Tibial nerve (tissue), 4 donors: ENCODE measurements at regions not wholly inside any gene's neighbourhood (a gene's known extent, or its start where the extent isn't known, plus 50 kb on each side); places are given as distances from the start of the nearest gene placed in this dataset.

ENCODE experiments used
- DNase-seq, 2 donors: peaks; one replicate each; pipeline ENCODE4 v3.0.0-alpha.2; 2019; ENCODE audit warnings: low spot score in 2 of 2
- H3K27ac ChIP-seq, 4 donors: fragments of 200-600 bp; sonication (generic) in 3 of 4; one replicate each; pipeline ENCODE4 v1.5.1; 2017 to 2019; ENCODE audit warnings: mild to moderate bottlenecking in 1 of 4
- H3K27me3 ChIP-seq, 2 donors: fragments of 200-600 bp; sonication (generic) in 1 of 2; one replicate each; pipeline versions ENCODE4 v1.5.1 to v1.6.0; 2017 to 2019
- H3K36me3 ChIP-seq, 3 donors: fragments of 200-600 bp; sonication (generic); one replicate each; pipeline ENCODE4 v1.5.1; 2018 to 2019
- H3K4me1 ChIP-seq, 4 donors: fragments of 200-600 bp; sonication (generic) in 3 of 4; one replicate each; pipeline ENCODE4 v1.5.1; 2017 to 2019
- H3K4me3 ChIP-seq, 4 donors: fragments of 200-600 bp; sonication (generic) in 3 of 4; one replicate each; pipeline ENCODE4 v1.5.1; 2017 to 2019; ENCODE audit warnings: mild to moderate bottlenecking in 1 of 4, moderate library complexity in 1 of 4
- H3K9me3 ChIP-seq, 4 donors: fragments of 200-600 bp; sonication (generic) in 3 of 4; one replicate each; pipeline ENCODE4 v1.5.1; 2017 to 2019
- CTCF ChIP-seq, 5 experiments: fragments of 200-600 bp in 3 of 5; fragments of 450-650 bp in 2 of 5; sonication (generic) in 3 of 5; IDR thresholded peaks; one replicate each; pipeline ENCODE4 v1.5.1; 2016 to 2019; ENCODE audit warnings: antibody characterized with exemption in 5 of 5, mild to moderate bottlenecking in 3 of 5, moderate library complexity in 2 of 5
- EP300 ChIP-seq, 2 donors: sonication (generic); formaldehyde crosslinking; IDR thresholded peaks; one replicate each; pipeline ENCODE4 v1.6.1; 2017; ENCODE audit warnings: antibody characterized with exemption in 2 of 2, mild to moderate bottlenecking in 1 of 2
- POLR2A ChIP-seq, 2 donors: fragments of 450-650 bp; IDR thresholded peaks; one replicate each; pipeline ENCODE4 v1.6.1; 2017; ENCODE audit warnings: antibody characterized with exemption in 2 of 2, mild to moderate bottlenecking in 2 of 2, moderate library complexity in 2 of 2
- WGBS, 2 donors: methylation state at CpG; one replicate each; pipeline ENCODE4 v1.1.5; 2018; 5-methylcytosine and 5-hydroxymethylcytosine counted together

GRCh38 chr12:102735104-102735503 is 181.9 kb downstream of the PAH start:
- H3K4me3 ChIP-seq = no peak overlapping the region

DNA sequence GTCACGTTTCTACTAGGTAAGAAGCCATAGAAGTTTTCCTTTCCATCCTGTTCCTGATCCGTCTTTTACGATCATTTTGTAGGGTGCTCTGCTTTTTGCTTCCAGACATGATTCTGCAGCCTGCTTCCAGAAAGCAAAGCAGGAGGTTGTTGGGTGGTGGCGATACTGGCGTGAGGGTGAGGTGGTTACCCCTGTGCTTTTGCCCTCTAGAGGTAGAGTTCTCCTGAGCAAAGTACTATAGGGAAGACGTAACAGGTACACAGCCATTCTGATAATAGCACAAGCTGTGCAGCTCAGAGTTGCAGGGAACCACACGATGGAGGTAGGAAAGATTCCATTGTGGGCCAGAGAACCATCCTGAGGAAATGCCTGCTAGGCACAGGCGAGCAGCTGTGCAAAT is 186.0 kb downstream of the PAH start:
- no peak overlapping the region for H3K27ac ChIP-seq
- WGBS, 2 donors = 89% methylated on average over 8 of the region's 8 CpGs
- no peak for DNase-seq

More at GRCh38 chr12:102735104-102735503, 181.9 kb downstream of the PAH start:
- WGBS, 2 donors = 74 to 81% methylated on average over 3 of the region's 3 CpGs
- no peaks in the 10 kb centered on the region for H3K36me3 ChIP-seq
- no peak overlapping the region for H3K27ac ChIP-seq
- H3K27me3 ChIP-seq = no peaks in the 10 kb centered on the region
- no peak for TF ChIP-seq CTCF (IDR thresholded peaks at IDR 0.05)
- TF ChIP-seq POLR2A (IDR thresholded peaks at IDR 0.05) = no peak
- no peak for TF ChIP-seq EP300 (IDR thresholded peaks at IDR 0.05)
- H3K4me1 ChIP-seq = peaks cover 0 to 2% (median 0%) of the 10 kb centered on the region in 4 donors
- no peak for DNase-seq
- H3K9me3 ChIP-seq = no peaks in the 10 kb centered on the region

GRCh38 chr12:102728506-102729242 is 188.4 kb downstream of the PAH start:
- 52 to 64% methylated on average over 5 of the region's 5 CpGs for WGBS, 2 donors
- Histone ChIP-seq H3K36me3 (no peaks in the 10 kb centered on the region), H3K27me3 (no peaks in the 10 kb centered on the region), H3K9me3 (no peaks in the 10 kb centered on the region), H3K4me1 (peaks cover 0 to 5% (median 0%) of the 10 kb centered on the region in 4 donors), H3K4me3 (no peak overlapping the region), H3K27ac (no peak overlapping the region)
- TF ChIP-seq CTCF (IDR thresholded peaks at IDR 0.05) = no peak
- no peak for TF ChIP-seq POLR2A (IDR thresholded peaks at IDR 0.05)
- no peak for TF ChIP-seq EP300 (IDR thresholded peaks at IDR 0.05)
- DNase-seq = no peak

More for the DNA sequence above, 186.0 kb downstream of the PAH start:
- Histone ChIP-seq H3K36me3 (no peaks in the 10 kb centered on the region), H3K4me1 (peaks cover 0 to 5% (median 0%) of the 10 kb centered on the region in 4 donors), H3K27me3 (no peaks in the 10 kb centered on the region), H3K9me3 (no peaks in the 10 kb centered on the region), H3K4me3 (no peak overlapping the region)
- TF ChIP-seq CTCF (IDR thresholded peaks at IDR 0.05) (no peak), POLR2A (IDR thresholded peaks at IDR 0.05) (no peak), EP300 (IDR thresholded peaks at IDR 0.05) (no peak)

DNA sequence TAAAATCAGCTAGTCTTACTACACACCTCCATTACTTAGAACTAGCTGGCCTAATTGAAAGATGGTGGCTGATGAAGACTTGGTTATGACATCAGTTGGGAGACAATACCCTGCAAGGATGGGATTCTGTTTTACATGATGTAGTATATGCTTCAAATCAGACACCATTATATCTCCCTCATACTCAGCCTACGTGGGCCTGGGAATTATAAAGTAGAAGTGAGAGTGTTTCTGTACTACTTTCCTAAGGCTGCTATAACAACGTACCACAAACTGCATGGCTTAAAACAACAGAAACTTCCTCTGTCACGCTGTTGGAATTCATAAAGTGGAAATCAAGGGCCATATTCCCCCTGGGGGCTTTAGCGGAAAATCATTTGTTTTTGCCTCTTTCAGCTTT is 190.4 kb downstream of the PAH start:
- no peak overlapping the region for H3K27ac ChIP-seq
- H3K4me1 ChIP-seq = peaks cover 0 to 5% (median 0%) of the 10 kb centered on the region in 4 donors
- no peak overlapping the region for H3K4me3 ChIP-seq
- WGBS, 2 donors = 47 to 51% methylated on average over 4 of the region's 4 CpGs
- no peak for DNase-seq
- H3K9me3 ChIP-seq = no peaks in the 10 kb centered on the region
- H3K36me3 ChIP-seq = no peaks in the 10 kb centered on the region
- no peaks in the 10 kb centered on the region for H3K27me3 ChIP-seq
- TF ChIP-seq CTCF (IDR thresholded peaks at IDR 0.05) (no peak), POLR2A (IDR thresholded peaks at IDR 0.05) (no peak), EP300 (IDR thresholded peaks at IDR 0.05) (no peak)

DNA sequence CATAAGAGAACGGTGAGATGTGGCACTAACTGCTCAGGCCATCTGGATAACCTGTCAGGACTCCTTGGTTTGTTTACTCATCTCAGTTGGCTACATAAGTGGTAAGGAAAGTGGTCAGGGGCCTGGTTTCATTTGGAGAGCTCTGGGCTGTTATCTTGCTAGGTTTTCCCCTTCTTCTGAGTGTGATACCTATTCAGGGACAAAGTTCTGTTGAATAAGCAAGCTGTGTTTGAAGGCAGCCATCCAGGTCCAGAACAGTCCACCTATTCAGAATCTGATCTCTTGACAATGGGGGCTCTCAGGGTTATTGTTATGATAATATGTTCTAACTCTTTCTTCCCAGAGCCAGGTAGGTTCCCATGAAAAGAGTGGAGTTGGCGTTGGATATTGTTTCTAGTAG is 194.9 kb downstream of the PAH start:
- H3K36me3 ChIP-seq = no peaks in the 10 kb centered on the region
- no peaks in the 10 kb centered on the region for H3K9me3 ChIP-seq
- no peak for TF ChIP-seq POLR2A (IDR thresholded peaks at IDR 0.05)
- no peak for TF ChIP-seq CTCF (IDR thresholded peaks at IDR 0.05)
- no peak for TF ChIP-seq EP300 (IDR thresholded peaks at IDR 0.05)
- H3K27me3 ChIP-seq = no peaks in the 10 kb centered on the region
- H3K27ac ChIP-seq = no peak overlapping the region
- H3K4me1 ChIP-seq = no peaks in the 10 kb centered on the region
- no peak for DNase-seq
- WGBS, 2 donors = 75 to 83% methylated on average over 2 of the region's 2 CpGs
- H3K4me3 ChIP-seq = no peak overlapping the region
